Muscle layer of duodenum (tissue), 2 donors: ENCODE measurements at regions not wholly inside any gene's neighbourhood (a gene's known extent, or its start where the extent isn't known, plus 50 kb on each side); places are given as distances from the start of the nearest gene placed in this dataset.

Experiments
- H3K27ac ChIP-seq: one replicate; pipeline ENCODE4 v1.7.0; 2013; ENCODE audit warnings: mild to moderate bottlenecking, low read length
- H3K27me3 ChIP-seq: one replicate; pipeline ENCODE4 v1.7.0; 2013; ENCODE audit warnings: low read depth, mild to moderate bottlenecking, control low read depth, low read length
- H3K36me3 ChIP-seq, 2 donors: one replicate each; pipeline ENCODE4 v1.7.0; 2013; ENCODE audit warnings: low read length in 2 of 2, control low read depth in 1 of 2, mild to moderate bottlenecking in 1 of 2; ENCODE audit not compliant: insufficient read depth in 2 of 2, control insufficient read depth in 1 of 2
- H3K4me1 ChIP-seq, 2 donors: one replicate each; pipeline ENCODE4 v1.7.0; 2013; ENCODE audit warnings: low read length in 2 of 2, mild to moderate bottlenecking in 2 of 2, control low read depth in 1 of 2, moderate library complexity in 1 of 2; ENCODE audit not compliant: insufficient read depth in 2 of 2, control insufficient read depth in 1 of 2
- H3K4me3 ChIP-seq, 2 donors: one replicate each; pipeline ENCODE4 v1.7.0; 2013; ENCODE audit warnings: low read length in 2 of 2, low read depth in 1 of 2, mild to moderate bottlenecking in 1 of 2
- H3K9me3 ChIP-seq, 2 donors: one replicate each; pipeline ENCODE4 v1.7.0; 2013; ENCODE audit warnings: low read length in 2 of 2, control low read depth in 1 of 2, mild to moderate bottlenecking in 1 of 2; ENCODE audit not compliant: control insufficient read depth in 1 of 2
- donor health status: healthy.

- H3K9me3 ChIP-seq: no peaks in the 10 kb centered on the region
- no peak overlapping the region for H3K27ac ChIP-seq
- no peaks in the 10 kb centered on the region for H3K36me3 ChIP-seq
- H3K4me1 ChIP-seq: peaks cover 3 to 15% of the 10 kb centered on the region in 2 donors
- no peaks in the 10 kb centered on the region for H3K27me3 ChIP-seq
- no peak overlapping the region for H3K4me3 ChIP-seq
Measured at GRCh38 chr5:172575816-172576545, 65.1 kb upstream of the NEURL1B start.

GRCh38 chr5:172575416-172575815 lies 65.6 kb upstream of the NEURL1B start:
- Histone ChIP-seq H3K27ac (no peak overlapping the region), H3K9me3 (no peaks in the 10 kb centered on the region), H3K4me3 (no peak overlapping the region), H3K36me3 (no peaks in the 10 kb centered on the region), H3K27me3 (no peaks in the 10 kb centered on the region), H3K4me1 (peaks cover 3 to 18% of the 10 kb centered on the region in 2 donors)

GRCh38 chr5:172574871-172575223 lies 66.2 kb upstream of the NEURL1B start:
- Histone ChIP-seq H3K4me3 (no peak overlapping the region), H3K27me3 (no peaks in the 10 kb centered on the region), H3K27ac (no peak overlapping the region), H3K4me1 (peaks cover 3 to 20% of the 10 kb centered on the region in 2 donors), H3K9me3 (no peaks in the 10 kb centered on the region), H3K36me3 (no peaks in the 10 kb centered on the region)

- H3K4me3 ChIP-seq: no peak overlapping the region
- no peaks in the 10 kb centered on the region for H3K9me3 ChIP-seq
- H3K27ac ChIP-seq: no peak overlapping the region
Measured at GRCh38 chr5:172573986-172574870, 66.8 kb upstream of the NEURL1B start.

GRCh38 chr5:172573120-172573882 lies 67.8 kb upstream of the NEURL1B start:
- Histone ChIP-seq H3K27ac (no peak overlapping the region), H3K27me3 (no peaks in the 10 kb centered on the region), H3K9me3 (no peaks in the 10 kb centered on the region), H3K4me3 (no peak overlapping the region), H3K36me3 (no peaks in the 10 kb centered on the region), H3K4me1 (peaks cover 6 to 20% of the 10 kb centered on the region in 2 donors)

More at GRCh38 chr5:172573986-172574870, 66.8 kb upstream of the NEURL1B start:
- Histone ChIP-seq H3K27me3 (no peaks in the 10 kb centered on the region), H3K36me3 (no peaks in the 10 kb centered on the region), H3K4me1 (peaks cover 6 to 20% of the 10 kb centered on the region in 2 donors)

- Histone ChIP-seq H3K9me3 (no peaks in the 10 kb centered on the region), H3K4me3 (no peak overlapping the region), H3K27me3 (no peaks in the 10 kb centered on the region), H3K27ac (no peak overlapping the region), H3K4me1 (peaks cover 6 to 20% of the 10 kb centered on the region in 2 donors), H3K36me3 (no peaks in the 10 kb centered on the region)
Measured at GRCh38 chr5:172572440-172572839, 68.6 kb upstream of the NEURL1B start.

- peaks cover 6 to 20% of the 10 kb centered on the region in 2 donors for H3K4me1 ChIP-seq
- H3K27ac ChIP-seq: no peak overlapping the region
- no peaks in the 10 kb centered on the region for H3K9me3 ChIP-seq
- H3K36me3 ChIP-seq: no peaks in the 10 kb centered on the region
- H3K4me3 ChIP-seq: no peak overlapping the region
- H3K27me3 ChIP-seq: no peaks in the 10 kb centered on the region
Measured at GRCh38 chr5:172571892-172572291, 69.2 kb upstream of the NEURL1B start.

GRCh38 chr5:172571413-172571812 lies 69.7 kb upstream of the NEURL1B start:
- Histone ChIP-seq H3K4me3 (no peak overlapping the region), H3K36me3 (no peaks in the 10 kb centered on the region), H3K4me1 (peaks cover 6 to 20% of the 10 kb centered on the region in 2 donors), H3K27me3 (no peaks in the 10 kb centered on the region), H3K27ac (no peak overlapping the region), H3K9me3 (no peaks in the 10 kb centered on the region)

GRCh38 chr5:172570594-172571334 lies 70.3 kb upstream of the NEURL1B start:
- no peak overlapping the region for H3K4me3 ChIP-seq
- H3K9me3 ChIP-seq: no peaks in the 10 kb centered on the region
- no peaks in the 10 kb centered on the region for H3K27me3 ChIP-seq
- no peak overlapping the region for H3K27ac ChIP-seq
- H3K4me1 ChIP-seq: peaks cover 6 to 13% of the 10 kb centered on the region in 2 donors
- H3K36me3 ChIP-seq: no peaks in the 10 kb centered on the region

GRCh38 chr5:172569861-172570558 lies 71.1 kb upstream of the NEURL1B start:
- Histone ChIP-seq H3K4me3 (no peak overlapping the region), H3K9me3 (no peaks in the 10 kb centered on the region), H3K27ac (no peak overlapping the region), H3K36me3 (no peaks in the 10 kb centered on the region), H3K4me1 (peaks cover 6 to 8% of the 10 kb centered on the region in 2 donors), H3K27me3 (no peaks in the 10 kb centered on the region)
